ENCODE measurements at regions not wholly inside any gene's neighbourhood (a gene's known extent, or its start where the extent isn't known, plus 50 kb on each side); places are given as distances from the start of the nearest gene placed in this dataset.

GRCh38 chr15:26477044-26477443, 295.8 kb downstream of the GABRB3 start:
- no peak for DNase-seq (ENCODE audit: low read depth in 4 of 4, low spot score in 3 of 4)

- DNase-seq (ENCODE audit: low read depth in 4 of 4, low spot score in 3 of 4) = no peak
Measured at GRCh38 chr15:26475554-26475953, 297.3 kb downstream of the GABRB3 start.

- no peak for DNase-seq (ENCODE audit: low read depth in 4 of 4, low spot score in 3 of 4)
Measured at GRCh38 chr15:26472661-26473060, 300.2 kb downstream of the GABRB3 start.

GRCh38 chr15:26461847-26462608, 310.8 kb downstream of the GABRB3 start:
- no peak for DNase-seq (ENCODE audit: low read depth in 4 of 4, low spot score in 3 of 4)

- DNase-seq (ENCODE audit: low read depth in 4 of 4, low spot score in 3 of 4) = no peak
Measured at GRCh38 chr15:26460165-26460564, 312.7 kb downstream of the GABRB3 start.

GRCh38 chr15:26455828-26456227, 317.0 kb downstream of the GABRB3 start:
- no peak for DNase-seq (ENCODE audit: low read depth in 4 of 4, low spot score in 3 of 4)

GRCh38 chr15:26453914-26454313, 319.0 kb downstream of the GABRB3 start:
- DNase-seq (ENCODE audit: low read depth in 4 of 4, low spot score in 3 of 4) = no peak

- no peak for DNase-seq (ENCODE audit: low read depth in 4 of 4, low spot score in 3 of 4)
Measured at GRCh38 chr15:26451995-26452394, 320.9 kb downstream of the GABRB3 start.

GRCh38 chr15:26449291-26449690, 323.6 kb downstream of the GABRB3 start:
- no peak for DNase-seq (ENCODE audit: low read depth in 4 of 4, low spot score in 3 of 4)

GRCh38 chr15:26443321-26443720, 329.5 kb downstream of the GABRB3 start:
- no peak for DNase-seq (ENCODE audit: low read depth in 4 of 4, low spot score in 3 of 4)

- no peak for DNase-seq (ENCODE audit: low read depth in 4 of 4, low spot score in 3 of 4)
Measured at GRCh38 chr15:26442680-26443079, 330.2 kb downstream of the GABRB3 start.

- DNase-seq (ENCODE audit: low read depth in 4 of 4, low spot score in 3 of 4) = no peak
Measured at GRCh38 chr15:26439681-26440080, 333.2 kb downstream of the GABRB3 start.

GRCh38 chr15:26438718-26439117, 334.1 kb downstream of the GABRB3 start:
- no peak for DNase-seq (ENCODE audit: low read depth in 4 of 4, low spot score in 3 of 4)

- DNase-seq (ENCODE audit: low read depth in 4 of 4, low spot score in 3 of 4) = peak in 1 of 4 donors; percentile 13
Measured at GRCh38 chr15:26438316-26438715, 334.6 kb downstream of the GABRB3 start.

- no peak for DNase-seq (ENCODE audit: low read depth in 4 of 4, low spot score in 3 of 4)
Measured at GRCh38 chr15:26433818-26434217, 339.0 kb downstream of the GABRB3 start.

- DNase-seq (ENCODE audit: low read depth in 4 of 4, low spot score in 3 of 4) = no peak
Measured at GRCh38 chr15:26433060-26433459, 339.8 kb downstream of the GABRB3 start.

GRCh38 chr15:26421065-26421464, 351.8 kb downstream of the GABRB3 start:
- no peak for DNase-seq (ENCODE audit: low read depth in 4 of 4, low spot score in 3 of 4)

- no peak for DNase-seq (ENCODE audit: low read depth in 4 of 4, low spot score in 3 of 4)
Measured at GRCh38 chr15:26395624-26396023, 377.2 kb downstream of the GABRB3 start.

- DNase-seq (ENCODE audit: low read depth in 4 of 4, low spot score in 3 of 4) = no peak
Measured at GRCh38 chr15:26394801-26395200, 378.1 kb downstream of the GABRB3 start.

GRCh38 chr15:26392956-26393355, 379.9 kb downstream of the GABRB3 start:
- no peak for DNase-seq (ENCODE audit: low read depth in 4 of 4, low spot score in 3 of 4)

- DNase-seq (ENCODE audit: low read depth in 4 of 4, low spot score in 3 of 4) = no peak
Measured at GRCh38 chr15:26391567-26392194, 381.2 kb downstream of the GABRB3 start.

- DNase-seq (ENCODE audit: low read depth in 4 of 4, low spot score in 3 of 4) = no peak
Measured at GRCh38 chr15:26382444-26383072, 390.3 kb downstream of the GABRB3 start.
